Loucy (cell line): ENCODE measurements at regions not wholly inside any gene's neighbourhood (a gene's known extent, or its start where the extent isn't known, plus 50 kb on each side); places are given as distances from the start of the nearest gene placed in this dataset.

Source experiments
- H2AFZ ChIP-seq: fragments of 200-600 bp; sonication (generic); 2 replicates; pipeline ENCODE4 v1.6.0; 2016; ENCODE audit warnings: antibody characterized with exemption, mild to moderate bottlenecking, low read length, moderate library complexity
- H3F3A ChIP-seq: fragments of 200-600 bp; 2 replicates; pipeline ENCODE4 v1.6.0; 2016; ENCODE audit warnings: antibody characterized with exemption, low read depth, mild to moderate bottlenecking
- H3K27me3 ChIP-seq: fragments of 200-600 bp; sonication (generic); 2 replicates; pipeline ENCODE4 v1.6.1; 2014; ENCODE audit warnings: low read length, mild to moderate bottlenecking; ENCODE audit not compliant: insufficient read depth, poor library complexity, severe bottlenecking
- H3K36me3 ChIP-seq: fragments of 200-600 bp; sonication (generic); 2 replicates; pipeline ENCODE4 v1.6.1; 2016; ENCODE audit warnings: low read length; ENCODE audit not compliant: insufficient read depth
- H3K4me1 ChIP-seq: fragments of 200-600 bp; sonication (generic); 2 replicates; pipeline ENCODE4 v1.5.1; 2014; ENCODE audit warnings: low read length, mild to moderate bottlenecking; ENCODE audit not compliant: insufficient read depth, poor library complexity, severe bottlenecking
- H3K4me2 ChIP-seq: fragments of 200-600 bp; sonication (generic); 2 replicates; pipeline ENCODE4 v1.6.0; 2014; ENCODE audit warnings: antibody characterized with exemption, low read length, low read depth, mild to moderate bottlenecking; ENCODE audit not compliant: poor library complexity, severe bottlenecking
- H3K4me3 ChIP-seq: fragments of 200-600 bp; sonication (generic); 2 replicates; pipeline ENCODE4 v1.5.1; 2014; ENCODE audit warnings: low read length, mild to moderate bottlenecking, mixed read lengths; ENCODE audit not compliant: poor library complexity, severe bottlenecking
- H3K79me2 ChIP-seq: fragments of 200-600 bp; sonication (generic); 2 replicates; pipeline ENCODE4 v1.6.1; 2014; ENCODE audit warnings: low read length; ENCODE audit not compliant: insufficient read depth
- H3K9ac ChIP-seq: fragments of 200-600 bp; sonication (generic); 2 replicates; pipeline ENCODE4 v1.6.0; 2014; ENCODE audit warnings: mild to moderate bottlenecking, low read depth, low read length, moderate library complexity; ENCODE audit not compliant: poor library complexity, severe bottlenecking
- H3K9me2 ChIP-seq: fragments of 200-600 bp; sonication (generic); replicated peaks from 2 replicates; pipeline ENCODE4 v1.6.1; 2016; ENCODE audit warnings: low read depth, low read length, mixed read lengths
- H3K9me3 ChIP-seq: fragments of 200-600 bp; sonication (generic); 2 replicates; pipeline ENCODE4 v1.6.1; 2014; ENCODE audit warnings: mild to moderate bottlenecking, antibody characterized with exemption, low read length, low read depth; ENCODE audit not compliant: insufficient read depth
- H4K20me1 ChIP-seq: fragments of 200-600 bp; sonication (generic); 2 replicates; pipeline ENCODE4 v1.6.0; 2014; ENCODE audit warnings: antibody characterized with exemption, low read length, mild to moderate bottlenecking; ENCODE audit not compliant: insufficient read depth, poor library complexity, severe bottlenecking
- EZH2phosphoT487 ChIP-seq: fragments of 200-600 bp; IDR thresholded peaks from 2 replicates; pipeline ENCODE4 v1.6.1; 2018; ENCODE audit warnings: antibody characterized with exemption, mild to moderate bottlenecking, moderate library complexity, borderline replicate concordance
- TF ChIP-seq, protein P1 (sequence below): fragments of 200-600 bp; sonication (generic); conservative IDR thresholded peaks from 2 replicates; pipeline ENCODE4 v1.5.1; 2014; ENCODE audit warnings: mild to moderate bottlenecking, antibody characterized with exemption, low read length

- Histone ChIP-seq H2AFZ (no peak overlapping the region), H3K4me1 (no peaks in the 10 kb centered on the region), H3K9ac (no peak overlapping the region), H3K4me3 (no peak overlapping the region), H4K20me1 (no peaks in the 10 kb centered on the region), H3K27me3 (no peaks in the 10 kb centered on the region), H3K79me2 (no peaks in the 10 kb centered on the region), H3F3A (no peaks in the 10 kb centered on the region), H3K9me2 (no peaks in the 10 kb centered on the region), H3K9me3 (no peaks in the 10 kb centered on the region), H3K36me3 (no peaks in the 10 kb centered on the region), H3K4me2 (no peak overlapping the region)
- TF ChIP-seq, protein P1, sequence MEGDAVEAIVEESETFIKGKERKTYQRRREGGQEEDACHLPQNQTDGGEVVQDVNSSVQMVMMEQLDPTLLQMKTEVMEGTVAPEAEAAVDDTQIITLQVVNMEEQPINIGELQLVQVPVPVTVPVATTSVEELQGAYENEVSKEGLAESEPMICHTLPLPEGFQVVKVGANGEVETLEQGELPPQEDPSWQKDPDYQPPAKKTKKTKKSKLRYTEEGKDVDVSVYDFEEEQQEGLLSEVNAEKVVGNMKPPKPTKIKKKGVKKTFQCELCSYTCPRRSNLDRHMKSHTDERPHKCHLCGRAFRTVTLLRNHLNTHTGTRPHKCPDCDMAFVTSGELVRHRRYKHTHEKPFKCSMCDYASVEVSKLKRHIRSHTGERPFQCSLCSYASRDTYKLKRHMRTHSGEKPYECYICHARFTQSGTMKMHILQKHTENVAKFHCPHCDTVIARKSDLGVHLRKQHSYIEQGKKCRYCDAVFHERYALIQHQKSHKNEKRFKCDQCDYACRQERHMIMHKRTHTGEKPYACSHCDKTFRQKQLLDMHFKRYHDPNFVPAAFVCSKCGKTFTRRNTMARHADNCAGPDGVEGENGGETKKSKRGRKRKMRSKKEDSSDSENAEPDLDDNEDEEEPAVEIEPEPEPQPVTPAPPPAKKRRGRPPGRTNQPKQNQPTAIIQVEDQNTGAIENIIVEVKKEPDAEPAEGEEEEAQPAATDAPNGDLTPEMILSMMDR = no peak
- no peak for TF ChIP-seq EZH2phosphoT487
These were observed 190.0 kb upstream of the LINGO1 start for GRCh38 chr15:77822631-77823230.

DNA sequence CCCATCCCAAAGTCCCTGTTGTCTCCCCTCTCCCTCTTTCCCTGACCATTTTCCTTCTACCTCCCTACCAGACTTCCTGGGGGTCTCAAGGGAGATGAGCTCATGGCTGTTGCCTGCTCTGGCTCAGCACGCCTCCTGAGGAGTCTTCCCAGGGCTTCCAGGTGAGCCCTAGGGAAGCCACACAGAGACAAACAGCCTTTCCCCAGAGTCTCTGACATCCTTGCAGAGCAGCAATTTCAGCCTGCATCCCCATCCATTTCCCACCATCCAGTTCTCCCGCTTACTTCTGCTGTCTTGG is 189.2 kb upstream of the LINGO1 start:
- H3K4me1 ChIP-seq = no peaks in the 10 kb centered on the region
- no peak overlapping the region for H2AFZ ChIP-seq
- no peak for TF ChIP-seq EZH2phosphoT487
- TF ChIP-seq, protein P1 = no peak
- H3K79me2 ChIP-seq = no peaks in the 10 kb centered on the region
- H3K9ac ChIP-seq = no peak overlapping the region
- H3K4me3 ChIP-seq = no peak overlapping the region
- H3K27me3 ChIP-seq = no peaks in the 10 kb centered on the region
- H3K9me2 ChIP-seq = no peaks in the 10 kb centered on the region
- H3K4me2 ChIP-seq = no peak overlapping the region
- no peaks in the 10 kb centered on the region for H3F3A ChIP-seq
- H3K9me3 ChIP-seq = no peaks in the 10 kb centered on the region
- no peaks in the 10 kb centered on the region for H3K36me3 ChIP-seq
- H4K20me1 ChIP-seq = no peaks in the 10 kb centered on the region

DNA sequence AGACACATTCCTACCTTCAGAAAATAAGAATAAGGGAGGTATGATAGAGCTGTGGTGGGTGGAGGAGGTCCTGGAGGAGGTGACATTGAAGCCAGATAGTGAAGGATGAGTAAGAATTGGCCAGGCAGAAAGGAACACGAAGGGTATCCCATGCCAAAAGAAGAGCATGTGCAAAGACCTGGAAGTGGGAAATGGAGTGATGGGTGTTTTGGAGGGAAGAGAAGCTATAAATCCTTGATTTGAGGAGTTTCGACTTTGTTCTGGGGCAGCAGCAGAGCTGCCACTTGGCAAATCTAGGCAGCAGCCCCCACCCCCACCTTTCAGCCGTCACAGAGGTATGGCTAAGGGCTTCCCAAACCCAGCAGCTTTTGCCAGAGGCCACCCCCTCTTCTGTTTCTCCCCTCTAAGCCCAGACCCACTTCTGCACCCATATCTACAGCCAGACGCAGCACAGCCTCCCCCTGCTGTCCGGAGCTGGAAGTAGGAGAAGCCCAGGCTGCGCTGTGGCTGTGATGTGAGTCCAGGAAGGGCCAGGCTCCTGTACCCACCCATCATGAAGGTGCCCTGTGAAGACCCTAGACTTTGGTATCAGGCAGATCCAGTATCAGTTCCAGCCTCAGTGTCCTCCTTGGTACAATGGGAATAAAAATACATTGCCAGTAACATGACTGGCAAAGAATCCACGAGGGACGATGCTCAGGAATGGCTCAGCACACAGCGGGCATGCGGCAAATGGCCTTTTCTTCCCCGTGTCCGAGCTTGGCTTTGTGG is 188.7 kb upstream of the LINGO1 start:
- Histone ChIP-seq H3F3A (no peaks in the 10 kb centered on the region), H2AFZ (no peak overlapping the region), H3K4me2 (no peak overlapping the region), H3K9me3 (no peaks in the 10 kb centered on the region), H3K4me3 (no peak overlapping the region), H3K9me2 (no peaks in the 10 kb centered on the region), H3K27me3 (no peaks in the 10 kb centered on the region), H3K9ac (no peak overlapping the region), H3K79me2 (no peaks in the 10 kb centered on the region), H3K4me1 (no peaks in the 10 kb centered on the region), H4K20me1 (no peaks in the 10 kb centered on the region), H3K36me3 (no peaks in the 10 kb centered on the region)
- TF ChIP-seq, protein P1 = peak; percentile 78
- no peak for TF ChIP-seq EZH2phosphoT487
